DMS53 treated with DMSO at 0.1 percent for 48 hours (cell line): ENCODE measurements at regions not wholly inside any gene's neighbourhood (a gene's known extent, or its start where the extent isn't known, plus 50 kb on each side); places are given as distances from the start of the nearest gene placed in this dataset.

ENCODE experiments used
- DNase-seq: peaks from one replicate; lab custom pipeline; 2025; ENCODE audit not compliant: unreplicated experiment; lab: John Stamatoyannopoulos, UW

DNA sequence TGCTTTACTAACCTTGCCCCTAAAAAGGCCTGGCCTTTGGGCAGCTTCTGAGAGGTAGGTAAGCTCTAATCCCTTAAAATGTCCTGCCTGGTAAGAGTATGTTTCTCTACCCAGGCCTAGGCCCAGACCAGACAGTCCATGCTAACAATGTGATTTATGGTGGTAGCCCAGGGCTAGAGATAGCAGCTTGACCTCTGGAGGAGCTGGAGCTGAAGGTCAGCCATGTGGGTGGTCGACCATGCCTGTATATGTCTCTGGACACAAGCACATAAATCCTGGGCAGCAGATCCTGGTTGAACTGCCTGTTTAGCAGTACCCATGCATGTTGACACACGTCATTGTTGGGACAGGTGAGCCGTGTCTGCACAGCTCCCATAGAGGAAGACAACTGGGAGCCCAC is 62.1 kb upstream of the PHACTR1 start:
- no peak for DNase-seq

GRCh38 chr6:12656906-12657305 is 59.7 kb upstream of the PHACTR1 start:
- DNase-seq = no peak

DNA sequence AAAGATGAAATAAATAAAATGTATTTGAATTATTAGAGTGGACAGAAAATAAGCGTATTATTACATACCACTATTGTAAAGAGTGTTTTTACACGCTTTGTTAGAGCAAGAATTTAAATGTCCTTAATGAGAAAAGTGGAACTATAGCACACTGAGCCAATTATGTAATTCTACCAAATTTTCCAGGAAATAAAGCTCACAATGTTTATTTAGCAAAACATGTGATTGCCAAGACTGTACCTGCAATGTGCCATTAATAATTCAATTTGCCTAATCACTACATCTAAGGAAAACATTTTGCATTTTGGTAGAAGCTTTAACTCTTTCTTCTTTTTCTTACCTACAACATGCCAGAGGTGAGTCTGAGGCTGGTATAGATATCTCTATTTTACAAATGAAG is 58.7 kb upstream of the PHACTR1 start:
- no peak for DNase-seq

DNA sequence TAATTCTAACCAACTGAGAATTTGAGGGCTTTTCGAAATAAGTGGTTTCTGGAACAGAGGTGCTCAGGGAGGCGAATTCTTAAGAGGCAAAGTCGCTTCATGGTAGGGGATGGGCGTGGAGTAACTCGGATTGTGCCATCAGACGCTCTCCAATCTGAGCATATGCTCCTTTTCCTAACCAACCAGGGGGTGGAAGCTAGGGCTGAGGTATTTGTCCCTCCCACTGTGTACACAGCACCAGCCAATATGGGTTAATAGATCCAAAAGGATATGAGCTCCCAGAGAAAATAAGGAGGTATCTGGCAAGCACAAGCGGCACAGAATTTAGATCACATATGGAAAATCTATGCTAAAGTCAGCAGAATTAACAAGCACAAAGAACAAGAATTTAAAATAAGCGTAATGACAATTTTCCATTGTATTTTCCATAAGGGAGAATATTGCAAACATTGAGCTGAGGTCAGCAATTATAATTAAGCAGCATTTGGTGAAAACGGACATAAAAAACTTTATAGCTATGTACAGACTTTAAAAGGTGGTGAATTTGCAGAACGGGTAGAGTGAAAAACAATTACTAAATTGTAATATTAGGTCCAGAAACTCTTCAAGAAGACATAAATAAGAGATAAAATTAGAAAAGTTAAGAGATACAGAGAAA is 55.0 kb upstream of the PHACTR1 start:
- no peak for DNase-seq
